Stimulated activated CD8-positive, alpha-beta memory T cell treated with anti-CD3 and anti-CD28 coated beads, Interleukin-7, amount 100 ng/mL, for 4 hours (primary cell): ENCODE measurements at regions not wholly inside any gene's neighbourhood (a gene's known extent, or its start where the extent isn't known, plus 50 kb on each side); places are given as distances from the start of the nearest gene placed in this dataset.

Experiments used
- DNase-seq, 2 donors: peaks; one replicate each; pipeline ENCODE4 v3.0.0-alpha.2; 2020; ENCODE audit warnings: low read depth in 2 of 2

DNA sequence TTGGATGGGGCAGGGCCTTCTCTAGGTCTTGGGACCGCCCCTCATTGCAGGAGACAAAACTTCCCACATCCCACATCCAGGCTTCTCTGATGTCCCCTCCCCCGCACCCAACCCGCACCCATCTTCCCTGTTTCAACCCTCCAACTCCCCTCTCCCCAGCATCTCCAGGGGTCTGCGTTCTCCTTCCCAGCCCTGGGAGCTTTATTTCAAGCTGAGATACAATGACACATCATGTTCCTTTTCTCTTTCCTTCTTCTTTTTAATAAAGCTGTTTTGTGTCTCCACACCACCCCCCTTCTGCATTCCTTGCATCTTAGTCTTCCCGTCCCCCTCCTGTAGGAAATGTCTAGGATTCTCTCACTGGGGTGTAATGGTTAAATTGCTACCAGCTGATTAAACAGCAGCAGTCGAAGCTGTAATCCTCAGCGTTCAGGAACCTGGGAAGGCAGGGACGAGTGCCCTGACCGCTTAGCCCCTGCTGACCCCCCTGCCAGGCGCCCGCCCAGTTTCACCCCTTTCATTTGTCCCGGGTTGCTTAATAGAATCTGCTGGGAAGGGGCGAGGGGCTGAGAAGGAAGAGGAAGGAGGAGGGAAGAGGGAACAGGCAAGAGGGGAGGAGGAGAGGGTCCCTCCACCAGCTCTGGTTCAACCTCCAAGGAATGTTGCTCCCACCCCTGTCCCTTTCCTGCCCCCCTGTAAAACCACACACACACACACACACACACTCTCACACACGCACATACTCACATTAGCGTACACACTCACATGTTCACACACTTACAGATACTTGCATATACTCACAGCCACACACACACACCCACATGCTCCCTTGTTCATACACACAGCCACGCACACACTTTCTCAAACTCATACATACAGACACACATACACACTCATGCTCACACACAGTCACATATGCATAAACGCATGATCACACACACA lies 104.5 kb upstream of the MED13L start:
- no peak for DNase-seq

DNA sequence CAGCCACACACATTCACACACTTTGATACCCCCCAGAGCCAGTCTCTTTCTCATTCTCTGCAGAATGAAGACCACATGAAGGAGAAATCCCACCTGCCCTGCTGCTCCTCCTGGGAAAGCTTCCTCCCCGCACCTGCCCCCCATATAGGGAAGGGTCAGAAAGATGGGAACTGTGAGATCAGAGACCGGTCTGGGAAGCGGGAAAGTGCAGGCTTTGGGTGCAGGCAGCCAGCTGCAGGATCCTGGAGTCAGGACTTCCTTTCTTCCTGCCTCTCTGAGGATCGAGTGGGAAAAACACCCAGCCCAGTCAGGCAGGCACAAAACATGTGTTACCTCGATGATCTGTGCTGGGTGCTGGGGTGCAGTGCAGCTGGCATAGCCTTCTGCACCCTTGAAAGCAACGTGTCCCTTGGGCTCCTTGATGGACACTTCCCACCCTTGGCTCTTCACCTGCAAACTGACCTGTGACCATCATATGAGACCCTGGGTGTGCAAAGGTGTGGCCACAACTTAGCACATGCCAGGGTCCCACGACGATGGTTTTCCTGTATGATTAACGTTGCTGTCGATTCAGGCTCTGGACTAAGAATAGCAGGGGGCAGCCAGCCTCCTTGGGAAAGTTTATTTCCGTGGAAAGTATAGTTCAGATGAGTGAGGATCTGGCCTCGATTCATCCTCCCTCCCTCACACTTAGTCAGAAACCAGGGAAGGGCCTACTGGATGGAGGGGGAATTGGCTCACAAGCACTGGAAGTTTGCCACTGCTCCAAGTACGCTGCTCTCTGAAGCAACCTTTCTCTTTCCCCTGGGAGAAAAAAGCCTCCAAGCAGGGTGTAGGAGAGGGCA lies 105.4 kb upstream of the MED13L start:
- DNase-seq = no peak

GRCh38 chr12:116384175-116384574 lies 106.7 kb upstream of the MED13L start:
- no peak for DNase-seq

- no peak for DNase-seq
Observed at GRCh38 chr12:116384691-116385485, 107.4 kb upstream of the MED13L start.

DNA sequence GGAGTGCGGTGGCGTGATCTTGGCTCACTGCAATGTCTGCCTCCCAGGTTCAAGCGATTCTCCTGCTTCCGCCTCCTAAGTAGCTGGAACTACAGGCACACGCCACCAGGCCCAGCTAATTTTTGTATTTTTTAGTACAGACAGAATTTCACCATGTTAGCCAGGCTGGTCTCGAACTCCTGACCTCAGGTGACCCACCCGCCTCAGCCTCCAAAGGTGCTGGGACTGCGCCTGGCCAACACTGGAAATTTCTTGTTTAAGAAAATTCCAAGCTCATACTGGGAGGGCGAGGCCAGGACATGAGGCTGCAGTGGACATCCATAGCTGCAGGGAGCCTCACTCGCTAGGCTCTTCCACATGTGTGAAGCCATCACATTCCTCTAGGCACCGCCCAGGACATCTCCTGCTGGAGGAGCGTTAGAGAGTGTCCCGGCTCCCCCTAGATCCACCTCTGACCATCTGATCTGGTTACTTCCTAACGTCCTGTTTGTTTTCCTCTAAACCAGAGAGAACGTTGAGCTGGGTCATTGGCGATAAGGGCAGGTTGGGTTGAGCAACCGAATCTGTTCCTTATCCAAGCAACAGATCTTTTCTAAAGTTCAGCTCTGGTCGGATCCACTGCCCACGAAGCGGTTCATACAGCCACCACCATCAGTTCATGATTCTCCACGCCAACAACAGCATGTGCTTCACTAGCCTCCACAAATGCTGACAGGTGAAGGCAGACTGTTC lies 108.2 kb upstream of the MED13L start:
- DNase-seq = no peak

DNA sequence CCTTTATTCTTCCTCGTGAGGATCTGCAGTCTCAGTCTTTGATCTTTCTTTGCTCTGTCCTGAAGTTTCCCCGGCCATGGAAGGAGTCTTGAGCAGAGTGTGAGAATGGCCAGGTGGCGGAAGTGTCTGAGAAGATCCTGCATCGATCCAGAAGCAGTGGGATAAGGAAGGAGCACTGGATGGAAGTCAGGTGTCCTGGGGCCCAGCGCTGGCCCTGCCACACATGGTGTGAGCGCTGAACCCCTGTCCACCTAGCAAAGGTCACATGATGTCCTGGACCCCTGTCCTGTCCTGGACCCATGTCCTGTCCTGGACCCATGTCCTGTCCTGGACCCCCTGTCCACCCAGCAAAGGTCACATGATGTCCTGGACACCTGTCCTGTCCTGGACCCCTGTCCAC lies 111.8 kb upstream of the MED13L start:
- no peak for DNase-seq

GRCh38 chr12:116389990-116390389 lies 112.5 kb upstream of the MED13L start:
- no peak for DNase-seq

DNA sequence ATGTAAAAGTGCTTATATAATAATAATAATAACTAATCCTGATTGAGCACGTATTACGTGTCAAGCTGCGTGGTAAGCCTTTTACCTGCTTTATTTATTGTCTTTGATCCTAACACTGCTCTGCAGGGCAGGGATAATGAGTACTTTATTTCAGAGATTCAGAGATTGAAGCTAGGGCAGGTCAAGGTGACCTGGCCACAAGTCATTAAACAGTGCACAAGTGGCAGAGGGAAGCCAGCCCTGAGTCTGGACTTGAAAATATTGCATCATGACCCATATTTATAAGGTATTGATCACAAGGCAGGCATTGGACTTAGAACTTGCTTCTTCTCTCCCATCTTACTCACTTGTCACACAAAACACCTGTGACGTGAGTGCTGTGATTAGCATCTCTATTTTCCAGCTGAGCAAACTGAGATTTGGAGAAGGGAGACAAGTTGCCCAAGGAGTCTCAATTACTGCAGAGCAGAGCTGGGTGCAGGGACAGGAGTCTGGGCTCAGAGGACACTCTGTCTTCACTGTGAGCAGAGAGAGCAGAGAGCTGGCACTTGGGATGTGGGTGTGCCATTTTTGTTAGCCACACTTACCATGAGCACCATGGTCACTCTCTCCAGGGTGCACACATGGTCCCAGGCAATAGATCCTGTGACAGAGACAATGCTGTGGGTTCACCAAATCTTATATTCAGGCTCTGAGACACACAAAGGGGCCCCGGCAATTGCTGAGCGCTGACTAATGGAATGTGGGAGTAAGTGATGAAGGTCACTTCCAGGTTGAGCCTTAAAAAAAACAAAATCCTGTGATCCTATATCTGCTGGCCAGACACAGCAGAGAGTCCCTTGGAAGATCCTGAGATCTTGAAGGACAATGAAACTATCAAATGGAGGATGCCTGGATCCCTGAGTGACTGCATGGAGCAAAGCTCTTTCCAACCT lies 113.2 kb upstream of the MED13L start:
- no peak for DNase-seq

- no peak for DNase-seq
Observed at GRCh38 chr12:116391501-116391900, 114.0 kb upstream of the MED13L start.

DNA sequence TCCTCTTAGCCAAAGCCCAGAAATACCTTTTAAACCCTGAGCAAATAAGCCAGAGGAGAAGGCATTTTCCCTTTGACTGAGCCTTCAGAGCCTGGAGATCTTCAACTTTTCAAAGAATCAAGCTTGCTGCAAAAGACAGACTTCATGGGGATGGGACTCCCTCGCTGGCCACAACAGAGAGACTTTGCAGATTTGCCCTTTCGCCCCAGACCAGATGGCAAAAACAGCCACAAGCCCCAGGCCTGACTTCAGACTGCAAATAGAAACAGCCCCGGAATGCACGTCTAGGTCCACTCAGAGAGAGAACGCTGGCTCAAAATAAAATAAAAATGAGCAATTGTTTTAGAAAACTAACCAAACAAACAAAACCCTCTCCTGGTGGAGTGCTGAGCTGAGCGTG lies 114.6 kb upstream of the MED13L start:
- DNase-seq = no peak

DNA sequence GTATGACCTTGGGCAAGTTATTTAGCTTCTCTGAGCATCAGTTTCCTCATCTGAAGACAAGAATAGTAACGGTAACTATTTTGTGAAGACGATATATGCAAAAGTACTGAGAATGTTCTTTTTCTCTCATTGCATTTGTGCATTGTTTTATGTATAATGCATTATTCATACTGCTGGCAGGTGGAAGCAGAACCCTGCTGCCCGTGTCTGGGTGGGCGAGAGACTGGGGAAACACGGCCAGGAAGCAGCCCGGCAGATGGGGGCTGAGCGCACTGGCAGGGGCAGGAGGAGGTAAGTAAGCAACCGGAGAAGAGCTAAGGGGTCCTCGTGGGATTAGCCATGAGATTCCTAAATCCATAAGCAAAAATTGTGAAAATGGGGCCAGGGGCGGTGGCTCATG lies 115.8 kb upstream of the MED13L start:
- DNase-seq = no peak

DNA sequence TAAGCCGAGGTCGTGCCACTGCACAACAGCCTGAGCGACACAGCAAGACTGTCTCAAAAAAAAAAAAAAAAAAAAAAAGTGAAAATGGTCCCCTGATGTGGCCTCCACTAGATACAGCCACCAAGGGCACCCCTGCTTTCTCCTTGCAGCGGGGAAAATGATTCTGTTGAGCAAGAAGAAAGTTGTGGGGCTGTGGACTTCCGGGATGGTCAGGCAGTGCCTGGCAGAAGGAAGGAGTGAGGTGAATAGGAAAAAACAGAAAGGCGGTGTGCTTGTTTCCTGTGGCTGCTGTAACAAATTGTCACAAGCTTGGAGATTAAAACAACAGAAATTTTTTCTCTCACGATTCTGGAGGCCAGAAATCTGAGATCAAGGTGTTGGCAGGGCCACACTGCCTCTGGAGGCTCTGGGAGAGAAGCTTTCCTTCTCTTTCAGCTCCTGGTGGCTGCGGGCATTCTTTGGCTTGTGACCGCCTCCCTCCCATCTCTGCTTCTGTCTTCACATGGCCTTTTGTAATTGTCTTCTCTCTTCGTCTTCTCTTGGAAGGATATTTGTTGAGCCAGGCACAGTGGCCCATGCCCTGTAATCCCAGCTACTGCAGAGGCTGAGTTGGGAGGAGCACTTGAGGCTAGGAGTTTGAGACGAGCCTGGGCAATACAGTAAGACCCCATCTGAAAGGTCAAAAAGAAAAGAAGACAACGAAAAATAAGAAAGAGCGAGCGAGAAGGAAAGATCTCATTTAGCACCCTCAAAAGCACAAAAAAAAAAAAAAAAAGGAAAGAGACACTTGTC lies 116.6 kb upstream of the MED13L start:
- no peak for DNase-seq

GRCh38 chr12:116395396-116395795 lies 117.9 kb upstream of the MED13L start:
- no peak for DNase-seq

DNA sequence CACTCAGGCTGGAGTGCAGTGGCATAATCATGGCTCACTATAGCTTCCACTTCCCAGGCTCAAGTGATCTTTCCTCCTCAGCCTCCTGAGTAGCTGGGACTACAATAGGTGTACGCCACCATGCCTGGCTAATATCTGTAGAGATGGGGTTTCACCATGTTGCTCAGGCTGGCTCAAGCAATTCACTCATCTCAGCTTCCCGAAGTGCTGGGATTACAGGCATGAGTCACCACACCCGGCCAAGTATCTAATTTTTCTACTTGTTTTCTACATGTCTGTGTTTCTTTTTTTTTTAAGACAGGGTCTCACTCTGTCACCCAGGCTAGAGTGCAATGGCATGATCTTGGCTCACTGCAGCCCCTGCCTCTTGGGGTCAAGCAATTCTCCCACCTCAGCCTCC lies 119.7 kb upstream of the MED13L start:
- no peak for DNase-seq

DNA sequence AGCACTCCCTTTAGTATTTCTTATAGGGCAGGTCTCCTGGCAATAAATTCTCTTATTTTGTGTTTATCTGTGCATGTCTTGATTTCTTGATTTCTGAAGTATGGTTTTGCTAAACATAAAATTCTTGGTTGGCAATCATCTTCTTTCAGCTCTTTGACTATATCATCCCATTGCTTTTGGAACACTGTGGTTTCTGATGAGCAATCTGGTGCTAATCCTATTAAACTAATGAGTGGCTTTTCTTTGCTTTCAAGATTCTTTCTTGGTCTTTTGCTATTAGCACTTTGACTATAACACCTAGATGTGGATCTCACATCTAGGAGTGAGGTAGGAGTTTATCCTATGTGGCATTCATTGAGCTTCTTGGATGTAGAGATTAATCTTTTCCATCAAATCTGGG lies 120.7 kb upstream of the MED13L start:
- DNase-seq = no peak

GRCh38 chr12:116399055-116399454 lies 121.6 kb upstream of the MED13L start:
- no peak for DNase-seq

DNA sequence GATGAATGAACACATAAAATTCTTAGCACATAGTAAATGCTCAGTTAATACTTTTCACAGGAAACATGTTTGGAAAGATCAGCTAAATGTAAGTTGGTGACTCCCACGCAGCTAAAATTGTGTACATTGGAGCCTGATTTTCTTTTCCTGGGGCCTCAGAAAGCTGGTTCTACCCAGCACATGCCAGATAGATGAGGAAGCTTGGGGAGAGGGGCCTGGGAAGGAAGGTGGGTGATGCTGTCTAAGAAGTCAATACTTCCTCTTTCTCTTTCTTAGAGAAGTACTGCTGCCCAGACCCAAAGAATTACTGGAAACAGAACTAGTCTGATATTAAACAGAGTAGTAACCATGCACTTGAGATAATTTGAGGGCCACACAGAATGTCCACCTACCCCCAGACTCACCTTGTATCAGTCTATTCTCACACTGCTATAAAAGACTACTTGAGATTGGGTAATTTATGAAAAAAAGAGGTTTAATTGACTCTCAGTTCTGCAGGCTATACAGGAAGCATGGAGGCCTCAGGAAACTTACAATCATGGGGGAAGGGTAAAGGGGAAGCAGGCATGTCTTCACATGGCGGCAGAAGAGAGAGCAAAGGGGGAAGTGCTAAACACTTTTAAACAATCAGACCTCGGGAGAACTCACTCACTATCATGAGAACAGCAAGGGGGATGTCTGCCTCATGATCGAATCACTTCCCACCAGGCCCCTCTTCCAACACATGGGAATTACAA lies 123.3 kb upstream of the MED13L start:
- DNase-seq = no peak

DNA sequence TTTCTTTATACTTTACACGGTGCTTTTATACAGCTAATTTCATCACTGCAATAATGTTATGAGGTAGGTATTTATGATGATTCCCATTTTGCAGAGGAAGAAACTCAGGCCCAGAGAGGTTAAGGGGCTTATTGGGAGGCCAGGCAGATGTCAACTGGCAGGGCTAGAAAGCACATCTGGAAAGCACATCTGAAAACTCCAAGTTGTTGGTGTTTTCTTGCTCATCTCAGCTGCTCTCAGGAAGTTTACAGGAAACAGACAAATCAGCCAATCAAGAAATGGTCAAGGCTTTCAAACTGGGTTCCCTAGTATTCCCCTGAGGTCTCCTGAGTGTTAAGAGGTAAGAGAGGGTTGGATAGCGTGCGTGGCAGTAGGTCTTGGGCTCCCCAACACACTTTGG lies 124.1 kb upstream of the MED13L start:
- DNase-seq = no peak
